ENCODE measurements at regions not wholly inside any gene's neighbourhood (a gene's known extent, or its start where the extent isn't known, plus 50 kb on each side); places are given as distances from the start of the nearest gene placed in this dataset.

DNA sequence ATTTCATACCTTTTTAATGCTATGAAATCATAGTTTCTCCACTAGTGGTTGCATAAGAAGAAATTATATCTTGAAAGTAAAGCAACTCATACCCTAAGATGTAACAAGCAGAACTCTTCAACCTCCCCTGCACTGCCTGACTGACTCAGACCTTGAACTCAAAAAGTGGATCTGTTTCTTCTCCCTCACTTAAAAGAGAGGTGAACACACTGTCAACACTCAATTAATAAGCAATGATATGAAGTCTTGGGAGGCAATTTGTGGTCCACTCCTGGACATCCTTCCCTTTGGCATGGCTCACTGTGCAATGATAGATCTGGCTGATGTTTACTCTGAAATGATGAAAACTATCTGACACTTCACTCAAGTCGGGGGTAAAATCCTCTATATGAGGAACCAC lies 282.0 kb upstream of the DKK2 start:
- Histone ChIP-seq H3K9me3 (replicated peaks in 1 of 2; ENCODE audit: control insufficient read depth in 1 of 2, insufficient read depth in 1 of 2, low read length in 2 of 2) (peaks cover 0 to 2% of the 10 kb centered on the region in 2 donors), H3K4me1 (ENCODE audit: control insufficient read depth in 1 of 2, insufficient read depth in 2 of 2, low read length in 2 of 2) (no peaks in the 10 kb centered on the region), H3K36me3 (replicated peaks in 1 of 2; ENCODE audit: control insufficient read depth in 1 of 2, insufficient read depth in 2 of 2, low read length in 2 of 2) (no peaks in the 10 kb centered on the region), H3K79me2 (ENCODE audit: insufficient read depth, low read length) (no peaks in the 10 kb centered on the region), H3K4me2 (replicated peaks; ENCODE audit: extremely low read depth, low read length, poor library complexity, severe bottlenecking) (no peak overlapping the region), H3K27me3 (ENCODE audit: control insufficient read depth in 2 of 2, insufficient read depth in 2 of 2, low read length in 2 of 2) (no peaks in the 10 kb centered on the region), H3K9ac (ENCODE audit: insufficient read depth, low read length, poor library complexity, severe bottlenecking) (no peak overlapping the region), H2AFZ (ENCODE audit: insufficient read depth, low read depth, low read length, poor library complexity, severe bottlenecking) (no peak overlapping the region), H3K27ac (ENCODE audit: low read depth in 1 of 2, low read length in 2 of 2) (no peak overlapping the region), H3K4me3 (replicated peaks in 1 of 3; ENCODE audit: low read depth in 2 of 3, low read length in 3 of 3) (no peak overlapping the region), H4K20me1 (ENCODE audit: insufficient read depth, low read length) (no peaks in the 10 kb centered on the region)
- DNase-seq: no peak
- Mint-ChIP-seq H3K27ac (no peak overlapping the region), H3K27me3 (ENCODE audit: low read depth in 3 of 3) (no peaks in the 10 kb centered on the region), H3K36me3 (no peaks in the 10 kb centered on the region), H3K4me3 (no peak overlapping the region), H3K4me1 (no peaks in the 10 kb centered on the region), H3K9me3 (peaks cover 0 to 6% (median 1%) of the 10 kb centered on the region in 7 donors)
- no CpG with 5 or more reads among the region's 1 CpG for WGBS (ENCODE audit: insufficient coverage)
- intact Hi-C loops (cut with micrococcal nuclease): no loop called here
- no peak for TF ChIP-seq CTCF (IDR thresholded peaks at IDR 0.05)

DNA sequence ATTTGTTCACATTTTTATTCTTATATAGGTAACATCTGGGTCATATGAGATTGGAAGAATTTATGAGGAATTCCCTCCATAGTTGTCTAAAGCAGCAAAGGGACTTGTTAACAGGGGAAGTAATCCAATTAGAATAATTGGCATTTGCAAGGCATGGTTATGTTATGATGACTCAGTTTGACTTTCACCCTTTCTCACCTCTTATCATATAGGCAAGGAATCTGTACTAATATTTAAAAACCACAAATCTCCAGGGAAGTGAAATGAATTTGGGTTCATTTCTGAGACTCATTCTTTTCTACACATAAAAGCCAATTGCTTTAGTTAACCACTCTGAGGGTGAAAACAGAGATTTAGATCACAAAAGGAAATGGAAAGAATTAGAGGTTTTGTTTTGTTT lies 281.5 kb upstream of the DKK2 start:
- Histone ChIP-seq H3K79me2 (ENCODE audit: insufficient read depth, low read length) (no peaks in the 10 kb centered on the region), H2AFZ (ENCODE audit: insufficient read depth, low read depth, low read length, poor library complexity, severe bottlenecking) (no peak overlapping the region), H3K9ac (ENCODE audit: insufficient read depth, low read length, poor library complexity, severe bottlenecking) (no peak overlapping the region), H3K27me3 (ENCODE audit: control insufficient read depth in 2 of 2, insufficient read depth in 2 of 2, low read length in 2 of 2) (no peaks in the 10 kb centered on the region), H3K4me2 (replicated peaks; ENCODE audit: extremely low read depth, low read length, poor library complexity, severe bottlenecking) (no peak overlapping the region), H3K36me3 (replicated peaks in 1 of 2; ENCODE audit: control insufficient read depth in 1 of 2, insufficient read depth in 2 of 2, low read length in 2 of 2) (no peaks in the 10 kb centered on the region), H3K4me1 (ENCODE audit: control insufficient read depth in 1 of 2, insufficient read depth in 2 of 2, low read length in 2 of 2) (no peaks in the 10 kb centered on the region), H3K4me3 (replicated peaks in 1 of 3; ENCODE audit: low read depth in 2 of 3, low read length in 3 of 3) (no peak overlapping the region), H3K27ac (ENCODE audit: low read depth in 1 of 2, low read length in 2 of 2) (no peak overlapping the region), H4K20me1 (ENCODE audit: insufficient read depth, low read length) (no peaks in the 10 kb centered on the region), H3K9me3 (replicated peaks in 1 of 2; ENCODE audit: control insufficient read depth in 1 of 2, insufficient read depth in 1 of 2, low read length in 2 of 2) (no peaks in the 10 kb centered on the region)
- Mint-ChIP-seq H3K4me3 (no peak overlapping the region), H3K36me3 (no peaks in the 10 kb centered on the region), H3K9me3 (peaks cover 0 to 4% (median 0%) of the 10 kb centered on the region in 7 donors), H3K4me1 (no peaks in the 10 kb centered on the region), H3K27me3 (ENCODE audit: low read depth in 3 of 3) (no peaks in the 10 kb centered on the region), H3K27ac (no peak overlapping the region)
- TF ChIP-seq CTCF (IDR thresholded peaks at IDR 0.05): no peak
- no peak for DNase-seq
- intact Hi-C loops (cut with micrococcal nuclease): no loop called here
